CD4-positive, alpha-beta T cell treated with Interleukin-21 for 1 hour (primary cell): ENCODE measurements at regions not wholly inside any gene's neighbourhood (a gene's known extent, or its start where the extent isn't known, plus 50 kb on each side); places are given as distances from the start of the nearest gene placed in this dataset.

ENCODE experiments used
- DNase-seq: peaks from one replicate; pipeline ENCODE4 v3.0.0-alpha.2; 2020

GRCh38 chr5:91443023-91443422 is 59.9 kb upstream of the ARRDC3 start:
- DNase-seq, result no peak

GRCh38 chr5:91441082-91441481 is 58.0 kb upstream of the ARRDC3 start:
- DNase-seq, result no peak

- no peak for DNase-seq
These were observed 55.8 kb upstream of the ARRDC3 start for GRCh38 chr5:91438871-91439270.

GRCh38 chr5:91436241-91436640 is 53.1 kb upstream of the ARRDC3 start:
- DNase-seq, result no peak

GRCh38 chr5:91434348-91434747 is 51.2 kb upstream of the ARRDC3 start:
- DNase-seq, result peak; percentile 39

- peak; percentile 7 for DNase-seq
These were observed 50.7 kb upstream of the ARRDC3 start for GRCh38 chr5:91433861-91434260.
